DMS 273 treated with DMSO at 0.1 percent for 48 hours (cell line): ENCODE measurements at regions not wholly inside any gene's neighbourhood (a gene's known extent, or its start where the extent isn't known, plus 50 kb on each side); places are given as distances from the start of the nearest gene placed in this dataset.
A peak's percentile ranks its signal among the peaks of the same experiment; 100 is the strongest.
"Not testable (repeated sequence)": the region's sequence is repeated elsewhere in the genome, so short reads cannot be mapped to it uniquely, and the experiment has no call there.

Experiments
- DNase-seq: peaks from one replicate; lab custom pipeline; 2025; lab: John Stamatoyannopoulos, UW

DNA sequence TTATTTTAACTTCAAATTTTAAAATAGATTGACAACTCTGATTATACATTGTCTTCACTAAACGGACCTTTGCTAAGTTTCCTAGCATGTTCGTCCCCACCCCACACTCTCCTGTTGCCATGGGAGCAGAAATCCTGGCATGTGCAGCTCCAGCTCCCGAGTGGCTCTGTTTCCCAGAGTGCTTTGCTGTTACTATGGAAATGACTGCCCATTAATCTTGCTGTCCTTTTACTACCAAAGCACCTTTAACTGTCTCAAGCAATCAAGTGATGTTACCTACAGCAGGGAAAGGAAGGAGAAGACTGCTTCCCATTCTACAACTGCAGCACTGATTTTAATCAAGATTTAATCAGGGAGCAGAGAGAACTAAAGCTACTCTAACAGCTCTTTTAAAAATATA is 212.0 kb upstream of the KIF2A start:
- peak; percentile 48 for DNase-seq

DNA sequence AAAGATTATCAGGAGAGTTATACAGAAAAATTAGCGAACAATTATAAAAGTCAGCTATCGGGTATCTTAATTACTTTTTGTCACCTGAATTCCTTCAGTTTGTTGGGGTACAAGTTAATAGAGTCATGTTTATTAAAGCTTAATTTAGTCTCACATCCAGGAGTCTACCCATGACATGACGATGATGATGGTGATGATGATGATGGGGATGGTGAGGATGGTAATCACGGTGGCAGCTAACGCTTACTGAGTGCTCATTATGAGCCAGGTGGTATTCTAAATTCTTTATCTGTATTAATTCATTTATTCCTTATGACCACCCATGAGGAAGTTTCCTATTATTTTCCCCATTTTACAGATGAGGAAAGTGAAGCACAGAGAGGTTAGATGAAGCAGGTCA is 208.6 kb upstream of the KIF2A start:
- no peak for DNase-seq

DNA sequence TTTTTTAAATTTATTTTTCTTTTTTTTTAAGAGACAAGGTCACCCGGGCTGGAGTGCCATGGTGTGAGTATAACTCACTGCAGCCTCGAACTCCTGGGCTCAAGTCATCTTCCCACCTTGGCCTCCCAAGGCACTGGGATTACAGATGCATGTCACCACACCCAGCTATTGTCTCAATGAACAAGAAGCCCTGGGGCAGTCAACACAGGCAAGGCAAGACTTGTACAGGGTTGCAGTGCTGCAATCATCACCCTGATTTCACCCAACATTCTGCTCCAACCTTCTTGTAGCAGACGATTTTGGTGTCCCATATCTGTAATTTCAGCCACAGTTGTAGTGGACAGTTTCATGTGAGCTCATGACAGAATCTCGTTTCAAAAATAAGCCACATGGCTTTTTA is 205.8 kb upstream of the KIF2A start:
- no peak for DNase-seq

DNA sequence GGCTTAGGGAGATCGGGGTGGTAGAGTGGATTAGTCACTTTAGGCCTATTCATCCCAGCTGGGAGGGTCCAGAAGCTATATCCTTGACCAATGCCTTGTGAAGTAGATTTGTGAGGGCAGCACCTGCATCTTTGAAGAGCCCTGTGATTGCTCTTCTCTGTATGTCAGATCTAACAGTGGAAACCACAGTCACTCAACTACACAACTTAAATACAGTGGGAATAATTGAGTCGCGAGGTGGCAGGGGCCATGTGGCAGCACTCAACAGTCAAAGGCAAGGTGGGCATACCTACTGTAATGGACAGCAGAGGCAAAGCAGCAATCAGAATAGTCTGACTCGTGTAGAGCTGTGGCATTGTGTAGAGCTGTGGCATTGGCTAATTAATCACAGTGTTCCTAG is 202.1 kb upstream of the KIF2A start:
- DNase-seq: not testable (repeated sequence)

DNA sequence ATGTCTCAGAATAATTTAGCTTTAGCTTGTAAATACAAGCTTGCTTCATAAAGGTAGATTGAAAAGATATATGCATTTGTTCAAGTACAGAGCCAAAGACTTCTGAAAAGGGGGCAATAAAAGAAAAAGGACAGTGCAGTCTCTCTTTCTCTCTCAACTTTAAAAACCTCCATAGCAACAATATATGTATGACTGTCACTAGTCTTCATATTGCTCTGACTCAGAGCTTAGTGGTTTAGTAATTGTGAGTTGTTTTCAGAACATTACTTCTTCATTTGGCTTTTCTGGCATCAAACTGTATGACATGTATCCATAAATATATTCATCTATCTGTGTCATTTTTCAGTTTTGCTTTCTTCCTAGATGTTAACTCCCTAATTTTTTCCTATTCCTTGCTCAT is 194.6 kb upstream of the KIF2A start:
- DNase-seq: no peak

DNA sequence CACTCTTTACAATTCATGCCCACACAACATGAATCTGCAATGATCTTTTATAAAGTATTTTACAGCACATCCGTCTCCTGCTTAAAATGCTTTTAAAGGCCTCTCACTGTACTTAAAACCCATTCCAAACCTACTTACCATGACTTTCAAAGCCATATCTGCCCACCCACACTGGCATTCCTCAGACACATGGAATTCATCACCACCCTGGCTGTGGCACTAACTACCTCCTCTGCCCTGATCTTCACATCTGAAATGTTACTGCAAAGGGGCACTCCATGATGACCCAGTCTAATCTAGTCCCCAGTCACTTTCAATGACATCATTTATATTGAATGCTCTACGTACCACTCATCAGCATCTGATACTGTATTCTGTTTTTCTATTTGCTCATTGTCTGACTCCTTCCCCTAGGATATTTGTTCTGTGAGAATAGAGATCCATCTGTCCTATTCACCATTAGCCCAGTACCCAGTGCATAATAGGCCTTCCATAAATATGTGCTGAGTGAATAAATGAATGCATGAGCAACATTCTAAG is 193.2 kb upstream of the KIF2A start:
- DNase-seq: no peak

DNA sequence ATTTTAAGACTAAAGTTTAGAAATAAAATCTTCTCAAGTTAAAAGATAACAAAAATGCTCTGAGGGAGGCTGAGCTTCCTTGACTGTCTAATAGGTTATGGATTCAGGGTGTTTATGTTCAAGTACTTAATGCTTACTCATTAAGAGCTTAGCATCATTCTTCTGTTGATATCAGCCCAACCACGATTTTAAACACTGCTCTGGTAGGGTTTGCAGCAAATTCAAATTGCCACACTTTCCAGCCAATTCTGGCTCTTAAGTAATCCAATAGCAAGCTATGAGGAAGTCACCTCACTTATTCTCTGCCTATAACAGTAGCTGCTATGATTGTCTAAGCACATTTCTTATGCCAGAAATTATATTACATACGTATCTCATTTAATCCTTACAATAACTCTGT is 191.0 kb upstream of the KIF2A start:
- no peak for DNase-seq

DNA sequence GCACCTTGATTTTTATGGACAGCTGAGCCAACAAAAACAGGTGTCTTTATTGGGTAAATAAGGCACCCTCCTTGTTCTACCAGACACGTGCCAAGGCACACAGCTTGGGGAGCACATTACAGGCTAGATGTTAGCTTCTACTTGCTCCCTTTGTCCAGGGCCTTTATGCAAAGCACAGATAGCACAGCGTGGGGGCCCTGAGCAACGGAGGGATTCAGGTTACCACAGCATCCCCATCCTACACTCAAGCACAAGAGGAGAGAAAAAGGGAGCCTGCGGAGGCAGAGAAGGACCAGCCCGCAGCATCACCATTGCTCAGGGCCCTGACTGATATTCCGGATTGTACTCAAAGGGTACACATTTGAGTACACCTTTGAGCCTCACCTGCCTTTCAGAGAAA is 181.7 kb upstream of the KIF2A start:
- DNase-seq: no peak

DNA sequence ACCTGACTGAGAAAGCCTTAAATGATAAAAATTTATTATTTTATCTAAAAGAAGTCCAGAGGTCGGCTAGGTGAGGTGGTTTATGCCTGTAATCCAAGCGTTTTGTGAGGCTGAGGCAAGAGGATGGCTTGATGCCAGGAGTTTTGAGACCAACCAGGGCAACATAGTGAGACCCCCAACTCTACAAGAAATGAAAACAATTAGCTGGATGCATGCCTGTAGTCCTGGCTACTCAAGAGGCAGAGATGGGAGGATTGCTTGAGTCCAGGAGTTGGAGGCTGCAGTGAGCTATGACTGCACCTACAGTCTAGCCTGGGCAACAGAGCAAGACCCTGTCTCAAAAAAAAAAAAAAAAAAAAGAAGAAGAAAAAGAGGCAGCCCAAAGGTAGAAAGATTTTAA is 179.9 kb upstream of the KIF2A start:
- DNase-seq: no peak

DNA sequence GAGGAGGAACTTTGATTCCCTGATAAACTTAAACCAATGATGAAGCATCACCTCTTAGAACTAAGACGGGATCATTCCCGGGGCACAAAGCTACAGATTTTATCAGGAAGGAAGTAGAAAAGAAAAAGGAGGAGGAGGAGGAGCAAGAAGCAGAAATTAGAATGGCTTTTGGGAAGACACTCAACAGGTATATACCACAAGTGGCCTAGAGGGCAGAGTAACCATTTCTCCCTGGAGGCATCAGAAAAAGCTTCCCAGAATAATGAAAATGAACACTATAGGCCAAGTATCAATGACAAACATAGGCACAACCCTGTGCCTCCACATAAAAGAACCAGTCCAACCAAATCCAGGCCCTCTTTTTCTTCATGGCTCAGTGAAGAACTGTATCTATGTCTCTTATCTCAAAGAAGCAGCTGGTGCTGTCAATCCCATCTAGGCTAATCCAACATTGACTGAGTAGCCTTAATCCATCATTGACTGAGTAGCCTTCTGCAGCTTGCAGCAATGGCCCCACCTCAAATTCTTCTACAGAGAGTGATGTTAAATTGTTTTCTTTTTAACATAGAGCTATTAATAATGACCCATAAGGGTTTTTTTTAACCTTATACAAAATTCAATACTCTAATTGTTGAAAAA is 178.8 kb upstream of the KIF2A start:
- no peak for DNase-seq

DNA sequence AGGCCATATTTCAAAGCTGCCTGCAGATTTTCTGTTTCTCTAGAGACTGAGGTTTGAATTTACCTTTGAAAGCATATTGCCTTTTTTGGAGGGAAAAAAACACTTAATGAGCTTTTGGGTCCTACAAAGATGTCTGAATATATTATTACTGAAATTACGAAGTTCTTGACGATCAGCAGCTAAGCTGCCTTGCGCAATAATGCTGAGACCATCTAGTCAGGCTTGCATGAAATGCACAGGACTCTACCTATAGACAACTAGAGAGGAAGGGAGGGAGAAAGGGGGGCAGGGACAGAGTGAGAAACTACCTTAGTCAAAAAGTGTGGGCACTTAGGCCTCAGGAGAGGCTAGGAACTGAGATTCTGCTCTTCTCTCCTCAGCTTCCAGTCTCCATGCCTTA is 175.9 kb upstream of the KIF2A start:
- no peak for DNase-seq

DNA sequence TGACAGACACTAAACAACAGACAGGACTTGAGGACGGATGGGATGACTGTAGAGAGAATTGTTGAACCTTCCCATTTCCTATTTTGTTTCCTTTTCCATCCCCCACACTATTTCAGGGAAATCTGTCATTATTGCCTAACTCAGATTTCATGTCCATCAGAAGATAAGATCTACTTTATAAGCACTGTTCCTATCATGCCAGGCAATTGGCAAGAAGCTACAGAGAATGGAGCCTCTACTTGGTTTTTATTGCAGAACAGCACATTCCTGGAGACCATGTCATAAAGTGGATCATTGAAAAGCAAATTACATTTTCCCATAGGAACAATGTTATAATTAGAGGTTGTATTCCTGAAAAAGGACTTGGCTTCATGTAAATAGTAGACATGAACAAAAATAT is 173.7 kb upstream of the KIF2A start:
- no peak for DNase-seq

DNA sequence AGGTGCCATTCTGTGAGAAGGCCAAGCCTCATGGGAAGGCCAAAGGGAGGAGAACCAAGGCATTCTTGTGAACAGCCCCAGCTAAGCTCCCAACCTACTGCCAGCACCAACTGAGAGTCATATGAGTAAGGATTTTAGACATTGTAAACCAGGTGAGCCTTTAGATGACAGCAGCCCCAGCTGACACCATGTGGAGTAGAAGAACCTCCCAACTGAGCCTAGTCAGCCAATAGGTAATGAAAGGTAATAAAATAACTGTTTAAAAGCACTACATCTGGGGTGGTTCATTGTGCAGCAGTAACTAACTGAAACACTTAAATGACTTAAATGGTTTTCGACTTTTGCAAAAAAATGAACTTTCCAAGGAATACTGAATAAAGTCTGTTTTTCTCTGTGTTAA is 172.6 kb upstream of the KIF2A start:
- no peak for DNase-seq

DNA sequence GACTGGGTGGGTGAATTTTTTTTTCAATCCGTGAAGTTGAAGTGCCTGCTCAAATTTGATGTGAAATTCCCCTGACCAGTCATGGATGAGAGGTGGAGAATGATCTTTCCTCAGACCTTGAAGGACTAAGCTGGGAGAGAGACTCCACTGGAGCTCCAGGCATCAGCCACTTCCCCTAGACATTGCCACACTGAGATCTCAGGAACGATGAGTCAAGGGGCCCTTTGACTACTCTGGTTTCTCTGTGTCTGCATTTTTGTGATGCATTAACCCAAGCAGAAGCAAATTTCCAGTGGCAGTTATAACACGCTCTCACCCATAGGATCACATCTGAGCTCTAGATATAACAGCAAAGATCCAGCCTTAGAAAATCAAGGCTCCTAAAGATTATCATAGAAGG is 171.2 kb upstream of the KIF2A start:
- DNase-seq: no peak

DNA sequence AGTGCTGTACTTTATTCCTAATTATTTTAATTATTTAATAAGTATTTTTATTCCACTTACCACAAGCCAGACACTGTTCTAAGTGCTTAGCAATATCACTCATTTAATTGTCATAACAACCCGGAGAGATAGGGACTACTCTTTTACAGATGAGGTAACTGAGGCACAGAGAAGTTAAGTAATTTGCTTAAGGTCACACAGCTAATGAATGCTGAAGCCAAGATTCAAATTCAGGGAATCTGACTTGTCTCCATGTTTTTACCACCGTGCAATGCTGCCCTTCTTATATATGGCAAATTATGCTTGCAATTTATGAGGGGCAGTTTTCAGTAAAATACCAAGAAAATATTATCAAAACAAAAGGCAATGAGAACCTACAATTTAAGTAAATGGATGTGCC is 168.4 kb upstream of the KIF2A start:
- DNase-seq: no peak

DNA sequence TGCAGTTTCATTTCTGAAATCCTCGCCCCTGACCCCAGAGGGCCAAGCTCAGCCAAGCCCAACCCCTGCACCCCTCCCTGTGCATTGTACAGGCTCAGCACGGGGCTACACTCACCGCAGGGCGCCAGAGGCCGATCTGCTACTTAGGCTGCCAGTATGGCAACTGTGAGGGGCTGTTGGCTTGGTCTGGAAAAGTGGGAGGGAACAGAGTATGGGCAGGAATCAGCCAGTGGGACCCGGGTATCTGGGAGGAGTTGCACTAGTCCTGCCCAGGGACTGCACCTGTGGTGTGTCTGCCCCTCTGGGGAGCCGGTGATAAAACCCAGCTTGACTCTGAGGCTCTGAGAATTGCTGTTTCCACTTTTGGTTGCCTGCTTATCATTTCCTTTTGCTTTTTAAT is 167.4 kb upstream of the KIF2A start:
- DNase-seq: no peak

DNA sequence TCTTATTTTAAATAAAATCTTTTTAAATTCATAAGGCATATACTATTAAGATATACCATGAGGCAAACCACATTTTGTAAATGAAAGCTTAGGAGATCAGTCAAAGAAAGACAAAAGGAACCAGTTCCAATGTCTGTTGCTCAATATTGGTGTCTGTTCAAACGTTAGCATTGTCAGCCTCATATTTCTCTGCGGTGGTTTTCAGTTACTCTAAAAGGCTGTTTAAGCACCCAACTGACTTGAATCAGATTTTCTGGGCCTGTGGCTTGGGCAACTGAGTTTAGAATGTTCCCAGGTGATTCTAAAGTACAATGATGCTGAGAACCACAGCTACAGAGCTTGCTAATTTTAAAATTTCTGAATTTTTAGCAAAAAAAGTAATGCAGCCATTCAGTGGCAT is 166.3 kb upstream of the KIF2A start:
- DNase-seq: no peak

DNA sequence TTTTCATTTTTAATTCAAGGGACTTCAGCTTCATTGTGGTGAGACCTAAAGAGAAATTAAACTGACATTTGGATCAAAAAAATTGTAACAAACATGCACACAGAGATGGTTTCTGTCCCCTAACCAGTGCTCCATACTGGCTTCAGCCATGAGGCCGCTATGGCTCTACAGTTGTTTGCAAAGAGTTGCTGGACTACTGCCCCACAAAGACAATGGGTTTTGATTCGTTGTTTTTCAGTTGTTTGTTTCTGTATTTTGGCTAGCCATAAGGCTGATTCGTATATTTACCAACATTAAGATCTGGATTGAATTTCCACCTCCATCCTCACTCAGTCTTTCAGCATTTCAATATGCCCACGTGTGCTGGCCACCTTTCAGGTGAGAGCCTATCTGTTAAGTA is 163.7 kb upstream of the KIF2A start:
- no peak for DNase-seq

DNA sequence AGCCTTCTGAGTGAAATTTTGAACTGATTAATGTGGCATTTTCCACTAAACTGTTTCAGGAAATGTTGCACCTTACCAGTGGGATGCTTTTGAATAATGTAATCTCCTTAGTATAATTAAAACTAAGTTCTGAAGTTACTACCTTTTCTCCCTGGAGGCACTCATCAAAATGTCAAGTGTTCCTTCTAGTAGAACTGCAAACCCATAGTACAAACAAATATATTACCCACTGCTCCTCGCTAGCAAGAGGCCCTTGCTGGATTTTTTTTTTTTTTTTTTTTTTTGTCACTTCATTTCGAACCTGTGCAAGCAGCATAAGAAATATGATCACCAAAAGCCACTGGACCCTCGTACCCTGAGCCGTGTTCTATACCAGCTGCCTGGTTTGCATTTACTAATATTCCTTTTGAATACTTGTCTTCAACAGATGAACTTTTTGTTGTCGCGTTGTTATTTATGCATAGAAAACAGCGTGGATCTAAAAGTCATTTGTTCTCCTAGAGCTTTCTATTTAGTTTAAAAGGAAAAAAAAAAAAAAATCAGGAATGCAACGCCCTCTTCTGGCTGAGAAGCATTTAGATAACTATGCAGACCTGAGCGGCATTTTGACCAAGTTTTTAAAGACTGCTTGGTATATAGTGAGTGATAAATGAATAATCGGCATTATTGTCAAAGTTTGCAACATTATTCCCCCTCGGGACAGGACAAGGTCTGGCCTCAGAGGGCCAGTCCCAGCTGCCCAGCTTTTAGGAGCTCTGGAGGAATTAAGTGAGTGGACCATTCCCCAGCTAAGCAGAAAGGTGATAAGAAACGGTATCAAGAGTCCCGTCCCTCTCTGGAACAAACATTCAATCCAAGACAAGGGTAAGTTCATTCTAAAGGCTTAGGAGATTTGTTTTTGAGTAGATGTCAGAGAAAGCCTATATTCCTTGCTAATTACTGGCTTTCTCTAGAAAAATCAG is 162.5 kb upstream of the KIF2A start:
- DNase-seq: no peak

DNA sequence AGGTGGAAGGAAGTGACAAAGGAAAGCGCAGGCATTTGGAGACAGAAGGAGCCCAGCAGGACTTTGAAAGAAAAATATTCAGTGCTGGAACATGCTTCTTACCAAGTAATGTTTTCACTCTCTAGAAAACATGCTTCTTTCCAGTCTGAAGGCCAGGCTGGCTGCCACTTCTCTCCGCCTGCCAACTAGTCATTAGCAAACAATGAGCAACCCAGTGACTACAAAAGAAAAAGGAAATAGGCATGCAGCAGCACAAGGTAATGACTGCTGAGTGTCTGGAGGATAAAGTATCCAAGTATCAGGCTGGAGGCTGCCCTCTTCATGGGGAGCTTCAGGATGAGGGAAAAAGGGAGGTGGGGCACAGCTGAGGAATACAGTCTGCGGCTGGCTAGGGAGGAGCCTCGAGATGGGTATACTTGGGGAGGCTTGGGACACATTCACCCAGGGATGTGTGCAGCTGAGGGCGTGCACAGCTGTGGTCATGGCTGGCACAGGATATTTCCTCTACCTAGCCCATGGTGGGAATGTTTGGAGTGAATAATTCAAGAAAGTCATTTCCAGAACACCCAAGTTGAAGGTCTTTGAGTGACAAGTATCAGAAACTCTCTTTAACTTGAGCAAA is 161.5 kb upstream of the KIF2A start:
- DNase-seq: no peak

DNA sequence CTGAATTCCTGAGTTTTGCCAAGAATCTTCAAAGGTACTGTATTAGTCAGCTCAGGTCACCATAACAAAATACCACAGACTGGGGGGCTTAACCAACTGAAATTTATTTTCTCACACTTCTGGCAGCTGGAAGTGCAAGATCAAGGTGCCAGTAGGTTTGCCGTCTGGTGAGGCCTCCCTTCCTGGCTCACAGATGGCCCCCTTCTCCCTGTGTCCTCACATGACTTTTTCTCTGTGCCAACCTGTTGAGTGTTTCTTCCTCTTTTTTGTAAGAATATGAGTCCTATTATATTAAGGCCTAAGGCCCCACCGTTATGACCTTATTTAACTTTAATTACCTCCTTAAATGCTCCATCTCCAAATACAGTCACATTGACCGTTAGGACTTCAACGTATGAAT is 156.1 kb upstream of the KIF2A start:
- DNase-seq: peak; percentile 84

DNA sequence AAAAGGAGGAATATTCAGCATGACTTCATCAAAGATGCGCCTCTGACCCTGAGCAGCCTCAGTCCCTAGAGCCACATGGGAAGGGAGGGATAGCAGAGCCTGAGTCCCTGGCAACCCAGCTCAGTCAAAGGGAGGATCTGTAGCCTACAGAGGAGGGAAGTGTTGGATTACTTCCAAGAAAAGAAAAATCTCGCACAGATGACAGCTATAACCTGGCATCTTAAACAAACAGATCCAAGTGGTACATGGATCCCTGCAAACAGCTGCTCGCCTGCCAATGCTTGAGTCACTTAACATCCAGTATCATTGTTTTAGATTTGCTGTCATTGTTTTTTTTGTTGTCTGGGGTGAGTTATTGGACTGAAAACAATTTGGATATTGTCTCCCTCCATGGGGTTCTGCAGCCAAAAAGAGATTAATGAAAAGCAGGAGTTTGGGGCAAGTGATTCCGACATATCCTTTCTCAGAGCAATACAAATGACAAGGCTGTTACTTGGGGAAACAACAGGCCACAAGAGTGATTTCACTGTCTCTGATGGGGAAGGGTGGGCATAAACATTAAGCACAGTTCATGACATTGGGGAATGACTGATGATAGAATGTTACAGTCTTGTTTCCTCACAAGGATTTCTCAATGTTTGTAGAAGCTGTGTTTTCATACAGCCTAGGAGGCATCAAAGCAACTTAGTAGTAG is 153.5 kb upstream of the KIF2A start:
- peak; percentile 75 for DNase-seq
